K562 (cell line): ENCODE measurements at regions not wholly inside any gene's neighbourhood (a gene's known extent, or its start where the extent isn't known, plus 50 kb on each side); places are given as distances from the start of the nearest gene placed in this dataset.

Experiments used
- ATAC-seq: fragments of 200-7000 bp; cut with Tn5 transposase; 3 replicates; pipeline ENCODE4 v1.9.1; 2020; ENCODE audit warnings: moderate library complexity
- BruUV-seq: library from RNA; stranded (reverse); fragments of 400-500 nt; replicated peaks from 2 replicates; lab custom pipeline; 2021; lab: Mats Ljungman, UMichigan
- CTCF ChIA-PET: fragments of 300-600 bp; formaldehyde crosslinking; extraction: SDS; loops from one replicate; lab custom pipeline; 2021; ENCODE audit warnings: low intra/inter-chr PET ratio; lab: Yijun Ruan, JAX
- POLR2A ChIA-PET: fragments of 300-600, 350-650 bp; sonication (Branson Sonifier 250); formaldehyde crosslinking; extraction: SDS; loops from one replicate; lab custom pipeline; 2021; ENCODE audit warnings: antibody characterized with exemption, inconsistent platforms; lab: Yijun Ruan, JAX
- DNase-seq, 4 experiments: peaks; one replicate each; pipeline versions ENCODE4 v3.0.0 to v3.0.0-alpha.2; 2011 to 2018; ENCODE audit warnings: low spot score in 3 of 4, mixed read lengths in 3 of 4; ENCODE audit errors: extremely low read depth in 1 of 4
- FAIRE-seq: peaks from 2 replicates; lab custom pipeline; 2011; peaks lifted over from hg19 to GRCh38; lab: Jason Lieb, UNC
- H2AFZ ChIP-seq: 2 replicates; pipeline ENCODE4 v1.6.0; 2011; ENCODE audit warnings: low read depth, low read length, control low read depth, inconsistent platforms
- H3K27ac ChIP-seq: fragments of 200-600 bp; 3 replicates; pipeline ENCODE4 v1.8.0; 2011; ENCODE audit warnings: low read depth, mild to moderate bottlenecking, control low read depth, inconsistent platforms, low read length, moderate library complexity, mixed read lengths; ENCODE audit errors: extremely low read depth
- H3K27me3 ChIP-seq, 2 experiments: fragments of 300-600 bp in 1 of 2; 2 replicates in 1 of 2; 3 replicates in 1 of 2; pipeline versions ENCODE4 v1.6.0 to v1.8.0; 2011; ENCODE audit warnings: inconsistent platforms in 2 of 2, low read length in 2 of 2, mild to moderate bottlenecking in 1 of 2, mixed read lengths in 1 of 2, moderate library complexity in 1 of 2; ENCODE audit not compliant: control insufficient read depth in 2 of 2, insufficient read depth in 2 of 2
- H3K36me3 ChIP-seq: fragments of 300-600 bp; 3 replicates; pipeline ENCODE4 v1.8.0; 2011; ENCODE audit warnings: mild to moderate bottlenecking, low read length, inconsistent platforms; ENCODE audit not compliant: control insufficient read depth, insufficient read depth
- H3K4me1 ChIP-seq, 2 experiments: fragments of 200-600 bp in 1 of 2; replicated peaks in 1 of 2; 2 replicates in 1 of 2; 3 replicates in 1 of 2; pipeline versions ENCODE4 v1.5.1 to v1.8.0; 2011; ENCODE audit warnings: inconsistent platforms in 2 of 2, low read length in 2 of 2, mild to moderate bottlenecking in 1 of 2, mixed read lengths in 1 of 2, moderate library complexity in 1 of 2; ENCODE audit not compliant: control insufficient read depth in 2 of 2, insufficient read depth in 2 of 2
- H3K4me2 ChIP-seq: 2 replicates; pipeline ENCODE4 v1.6.1; 2011; ENCODE audit warnings: low read length, control low read depth, inconsistent platforms, mixed read lengths; ENCODE audit not compliant: insufficient read depth
- H3K4me3 ChIP-seq: fragments of 200-600 bp; sonication (generic), shearing (Covaris generic); 2 replicates; pipeline ENCODE4 v1.5.1; 2016; ENCODE audit warnings: control low read depth, inconsistent platforms
- H3K79me2 ChIP-seq: fragments of 200-600 bp; 3 replicates; pipeline ENCODE4 v1.8.0; 2011; ENCODE audit warnings: low read length, inconsistent platforms; ENCODE audit not compliant: control insufficient read depth, insufficient read depth
- H3K9ac ChIP-seq, 2 experiments: 2 replicates each; pipeline versions ENCODE4 v1.6.0 to v1.6.1; 2011; ENCODE audit warnings: low read depth in 2 of 2, low read length in 2 of 2, control low read depth in 1 of 2, inconsistent platforms in 1 of 2, mild to moderate bottlenecking in 1 of 2, mixed read lengths in 1 of 2; ENCODE audit not compliant: insufficient read depth in 1 of 2
- H3K9me1 ChIP-seq: one replicate; pipeline ENCODE4 v1.6.0; 2011; ENCODE audit warnings: inconsistent platforms, mild to moderate bottlenecking, low read length, moderate library complexity; ENCODE audit not compliant: control insufficient read depth, insufficient read depth
- H3K9me3 ChIP-seq: replicated peaks from 2 replicates; pipeline ENCODE4 v1.5.1; 2011; ENCODE audit warnings: low read depth, low read length, inconsistent platforms; ENCODE audit not compliant: control insufficient read depth, insufficient read depth
- H4K20me1 ChIP-seq: replicated peaks from 2 replicates; pipeline ENCODE4 v1.6.1; 2011; ENCODE audit warnings: low read length, inconsistent platforms, mixed read lengths; ENCODE audit not compliant: control insufficient read depth, insufficient read depth
- HDAC6 ChIP-seq: IDR thresholded peaks from 2 replicates; pipeline ENCODE4 v1.6.1; 2012; ENCODE audit warnings: low read depth, mild to moderate bottlenecking, control low read depth, inconsistent platforms, low read length, moderate library complexity
- KLF10 ChIP-seq: fragments of 250-450 bp; sonication (Bioruptor Pico); IDR thresholded peaks from 2 replicates; pipeline ENCODE4 v1.6.1; 2021; ENCODE audit warnings: matching md5 sums
- MAFG ChIP-seq: fragments of 450-650 bp; conservative IDR thresholded peaks from 2 replicates; pipeline ENCODE4 v1.6.1; 2016; ENCODE audit warnings: missing genetic modification characterization, missing compliant biosample characterization
- NFIC ChIP-seq: fragments of 450-650 bp; IDR thresholded peaks from 2 replicates; pipeline ENCODE4 v1.6.1; 2017; ENCODE audit warnings: mild to moderate bottlenecking, inconsistent platforms
- WGBS: fragments of 100-300 bp; shearing (Covaris generic); methylation state at CpG from one replicate; pipeline ENCODE4 v1.1.6; 2016; ENCODE audit warnings: low coverage, mixed read lengths; ENCODE audit not compliant: insufficient coverage; ENCODE audit errors: missing lambda C conversion rate; 5-methylcytosine and 5-hydroxymethylcytosine counted together
- in situ Hi-C: fragments of 300-500 bp; cut with MboI; formaldehyde crosslinking; loops from 4 replicates; pipeline ENCODE4 v1.15.0; 2018; ENCODE audit warnings: inconsistent platforms, mixed read lengths
- intact Hi-C: fragments of 100-400 bp; cut with micrococcal nuclease; formaldehyde crosslinking; loops from 2 replicates; pipeline ENCODE4 v1.14.2; 2022

DNA sequence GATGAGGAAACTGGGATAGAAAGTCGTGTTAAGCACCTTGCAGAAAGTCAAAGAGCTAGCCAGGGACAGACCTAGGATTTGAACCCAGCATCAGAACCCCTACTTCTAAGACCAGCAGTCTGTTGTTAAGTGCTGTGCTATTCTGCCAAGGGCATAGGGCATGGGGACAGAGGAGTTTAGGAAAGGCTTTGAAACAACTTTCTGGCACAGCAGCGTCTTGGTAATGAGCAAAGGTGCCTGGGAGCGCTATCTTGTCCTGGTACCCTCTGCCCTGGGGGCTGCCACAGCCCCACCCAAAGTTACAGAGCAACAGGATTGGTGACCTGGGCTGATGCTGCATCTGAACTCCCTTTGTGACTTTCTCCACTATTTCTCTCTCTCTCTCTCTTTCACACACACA is 1108.1 kb downstream of the BCL11B start:
- Histone ChIP-seq H3K27me3 (no peaks in the 10 kb centered on the region), H2AFZ (no peak overlapping the region), H3K9me3 (no peaks in the 10 kb centered on the region), H4K20me1 (no peaks in the 10 kb centered on the region), H3K9ac (no peak overlapping the region), H3K79me2 (no peaks in the 10 kb centered on the region), H3K27ac (no peak overlapping the region), H3K4me3 (no peak overlapping the region), H3K4me1 (no peaks in the 10 kb centered on the region), H3K9me1 (no peaks in the 10 kb centered on the region), H3K36me3 (no peaks in the 10 kb centered on the region), H3K4me2 (no peak overlapping the region)
- ATAC-seq (no peak), DNase-seq (no peak), FAIRE-seq (no peak)
- POLR2A ChIA-PET = no interaction called here
- WGBS = 0% methylated on average over 2 of the region's 3 CpGs
- in situ Hi-C loops (no loop called here), intact Hi-C loops (no loop called here)
- no peak for TF ChIP-seq HDAC6
- TF ChIP-seq KLF10 (CRISPR knock-in tag) = no peak
- CTCF ChIA-PET = no interaction called here
- BruUV-seq = no TSS peak

DNA sequence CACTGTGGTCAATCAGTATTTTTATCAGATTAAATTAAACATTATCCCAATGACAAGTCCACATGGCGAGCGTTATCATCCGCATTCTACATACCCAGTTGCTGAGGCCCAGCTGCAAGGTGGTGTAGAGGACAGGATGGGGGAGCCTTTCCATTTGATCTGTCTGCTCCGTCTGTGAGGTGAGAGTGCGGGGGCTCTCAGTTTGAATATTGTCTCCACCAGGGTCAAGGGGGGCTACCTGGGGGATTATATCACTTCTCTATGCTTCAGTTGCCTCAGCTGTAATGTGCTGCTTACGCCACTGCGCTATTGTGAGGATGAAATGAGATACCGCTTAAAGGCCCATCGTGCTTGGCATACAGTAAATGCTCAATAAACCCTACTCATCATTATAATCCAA is 1106.0 kb downstream of the BCL11B start:
- ChIA-PET CTCF (no interaction called here), POLR2A (no interaction called here)
- intact Hi-C loops = no loop called here
- Histone ChIP-seq H3K4me1 (no peaks in the 10 kb centered on the region), H3K9ac (no peak overlapping the region), H3K36me3 (no peaks in the 10 kb centered on the region), H4K20me1 (no peaks in the 10 kb centered on the region), H3K9me3 (no peaks in the 10 kb centered on the region), H3K4me3 (no peak overlapping the region), H3K79me2 (no peaks in the 10 kb centered on the region), H2AFZ (no peak overlapping the region), H3K27ac (no peak overlapping the region), H3K9me1 (no peaks in the 10 kb centered on the region), H3K27me3 (no peaks in the 10 kb centered on the region), H3K4me2 (no peak overlapping the region)
- in situ Hi-C loops = no loop called here
- ATAC-seq (no peak), DNase-seq (no peak), FAIRE-seq (no peak)
- no peak for TF ChIP-seq NFIC
- no peak for TF ChIP-seq MAFG (tag)
- 1% methylated on average over 5 of the region's 9 CpGs for WGBS
- no TSS peak for BruUV-seq
